HEK293 (cell line): ENCODE measurements at regions not wholly inside any gene's neighbourhood (a gene's known extent, or its start where the extent isn't known, plus 50 kb on each side); places are given as distances from the start of the nearest gene placed in this dataset.

Experiments
- FEZF1 ChIP-seq: fragments of 450-650 bp; formaldehyde crosslinking; IDR thresholded peaks from 2 replicates; pipeline ENCODE4 v1.5.1; 2016; ENCODE audit warnings: missing biosample characterization, missing genetic modification characterization
- GLI4 ChIP-seq: fragments of 450-650 bp; formaldehyde crosslinking; IDR thresholded peaks from 2 replicates; pipeline ENCODE4 v1.5.1; 2016; ENCODE audit warnings: missing biosample characterization, missing genetic modification characterization
- GLIS2 ChIP-seq: fragments of 450-650 bp; formaldehyde crosslinking; IDR thresholded peaks from 2 replicates; pipeline ENCODE4 v1.5.1; 2016; ENCODE audit warnings: missing biosample characterization, missing genetic modification characterization
- KLF1 ChIP-seq: fragments of 450-650 bp; formaldehyde crosslinking; IDR thresholded peaks from 2 replicates; pipeline ENCODE4 v1.5.1; 2016; ENCODE audit warnings: missing biosample characterization, missing genetic modification characterization
- MYNN ChIP-seq: fragments of 450-650 bp; formaldehyde crosslinking; IDR thresholded peaks from 2 replicates; pipeline ENCODE4 v1.5.1; 2016; ENCODE audit warnings: missing biosample characterization, missing genetic modification characterization, borderline replicate concordance
- PRDM4 ChIP-seq: fragments of 450-650 bp; formaldehyde crosslinking; IDR thresholded peaks from 2 replicates; pipeline ENCODE4 v1.5.1; 2017; ENCODE audit warnings: missing biosample characterization, missing genetic modification characterization
- RBAK ChIP-seq: fragments of 450-650 bp; formaldehyde crosslinking; IDR thresholded peaks from 2 replicates; pipeline ENCODE4 v1.5.1; 2016; ENCODE audit warnings: missing biosample characterization, missing genetic modification characterization
- ZBTB20 ChIP-seq: fragments of 450-650 bp; formaldehyde crosslinking; IDR thresholded peaks from 2 replicates; pipeline ENCODE4 v1.5.1; 2016; ENCODE audit warnings: missing biosample characterization, missing genetic modification characterization
- ZBTB48 ChIP-seq: fragments of 450-650 bp; formaldehyde crosslinking; IDR thresholded peaks from 2 replicates; pipeline ENCODE4 v1.5.1; 2016; ENCODE audit warnings: missing biosample characterization, missing genetic modification characterization
- ZBTB7A ChIP-seq: fragments of 450-650 bp; formaldehyde crosslinking; IDR thresholded peaks from 2 replicates; pipeline ENCODE4 v1.5.1; 2016; ENCODE audit warnings: low read depth, missing biosample characterization, missing genetic modification characterization
- ZEB2 ChIP-seq: fragments of 450-650 bp; formaldehyde crosslinking; IDR thresholded peaks from 2 replicates; pipeline ENCODE4 v1.5.1; 2016; ENCODE audit warnings: missing biosample characterization, missing genetic modification characterization
- ZNF112 ChIP-seq: fragments of 450-650 bp; formaldehyde crosslinking; IDR thresholded peaks from 2 replicates; pipeline ENCODE4 v1.5.0; 2017; ENCODE audit warnings: missing biosample characterization, missing genetic modification characterization
- ZNF133 ChIP-seq: fragments of 450-650 bp; formaldehyde crosslinking; IDR thresholded peaks from 2 replicates; pipeline ENCODE4 v1.5.1; 2016; ENCODE audit warnings: missing biosample characterization, missing genetic modification characterization
- ZNF140 ChIP-seq: fragments of 450-650 bp; formaldehyde crosslinking; IDR thresholded peaks from 2 replicates; pipeline ENCODE4 v1.5.1; 2016; ENCODE audit warnings: missing biosample characterization, missing genetic modification characterization
- ZNF174 ChIP-seq: fragments of 450-650 bp; formaldehyde crosslinking; IDR thresholded peaks from 2 replicates; pipeline ENCODE4 v1.5.0; 2017; ENCODE audit warnings: missing biosample characterization, mild to moderate bottlenecking, missing genetic modification characterization
- ZNF175 ChIP-seq: fragments of 450-650 bp; formaldehyde crosslinking; IDR thresholded peaks from 2 replicates; pipeline ENCODE4 v1.5.1; 2016; ENCODE audit warnings: missing biosample characterization, missing genetic modification characterization
- ZNF18 ChIP-seq: fragments of 450-650 bp; formaldehyde crosslinking; IDR thresholded peaks from 2 replicates; pipeline ENCODE4 v1.5.1; 2016; ENCODE audit warnings: missing biosample characterization, missing genetic modification characterization
- ZNF221 ChIP-seq: fragments of 450-650 bp; formaldehyde crosslinking; IDR thresholded peaks from 2 replicates; pipeline ENCODE4 v1.5.1; 2017; ENCODE audit warnings: missing biosample characterization, missing genetic modification characterization, borderline replicate concordance
- ZNF223 ChIP-seq: fragments of 450-650 bp; formaldehyde crosslinking; IDR thresholded peaks from 2 replicates; pipeline ENCODE4 v1.5.1; 2016; ENCODE audit warnings: missing biosample characterization, missing genetic modification characterization
- ZNF302 ChIP-seq: fragments of 450-650 bp; formaldehyde crosslinking; IDR thresholded peaks from 2 replicates; pipeline ENCODE4 v1.5.1; 2016; ENCODE audit warnings: missing biosample characterization, missing genetic modification characterization, low read depth
- ZNF335 ChIP-seq: fragments of 450-650 bp; formaldehyde crosslinking; conservative IDR thresholded peaks from 2 replicates; pipeline ENCODE4 v1.5.1; 2016; ENCODE audit warnings: missing biosample characterization, missing genetic modification characterization
- ZNF473 ChIP-seq: fragments of 450-650 bp; formaldehyde crosslinking; IDR thresholded peaks from 2 replicates; pipeline ENCODE4 v1.5.1; 2017; ENCODE audit warnings: missing biosample characterization, missing genetic modification characterization
- ZNF549 ChIP-seq: fragments of 450-650 bp; IDR thresholded peaks from 2 replicates; pipeline ENCODE4 v1.5.1; 2018; ENCODE audit warnings: missing biosample characterization, missing genetic modification characterization, mild to moderate bottlenecking, inconsistent platforms, moderate library complexity
- ZNF585B ChIP-seq: fragments of 450-650 bp; formaldehyde crosslinking; IDR thresholded peaks from 2 replicates; pipeline ENCODE4 v1.5.1; 2016; ENCODE audit warnings: missing biosample characterization, missing genetic modification characterization
- ZNF600 ChIP-seq: fragments of 450-650 bp; formaldehyde crosslinking; IDR thresholded peaks from 2 replicates; pipeline ENCODE4 v1.5.1; 2016; ENCODE audit warnings: missing biosample characterization, missing genetic modification characterization
- ZNF610 ChIP-seq: fragments of 450-650 bp; formaldehyde crosslinking; IDR thresholded peaks from 2 replicates; pipeline ENCODE4 v1.5.1; 2016; ENCODE audit warnings: missing biosample characterization, missing genetic modification characterization, borderline replicate concordance
- ZNF623 ChIP-seq: fragments of 450-650 bp; formaldehyde crosslinking; IDR thresholded peaks from 2 replicates; pipeline ENCODE4 v1.5.1; 2016; ENCODE audit warnings: missing biosample characterization, missing genetic modification characterization
- ZNF654 ChIP-seq: fragments of 450-650 bp; formaldehyde crosslinking; IDR thresholded peaks from 2 replicates; pipeline ENCODE4 v1.5.1; 2016; ENCODE audit warnings: low read depth, missing biosample characterization, missing genetic modification characterization
- ZNF776 ChIP-seq: fragments of 450-650 bp; formaldehyde crosslinking; IDR thresholded peaks from 2 replicates; pipeline ENCODE4 v1.5.0; 2017; ENCODE audit warnings: missing biosample characterization, missing genetic modification characterization, borderline replicate concordance
- TF ChIP-seq, protein P1 (sequence below): fragments of 450-650 bp; formaldehyde crosslinking; IDR thresholded peaks from 2 replicates; pipeline ENCODE4 v1.5.1; 2017; ENCODE audit warnings: missing biosample characterization, missing genetic modification characterization
- TF ChIP-seq, protein P2 (sequence below): fragments of 450-650 bp; formaldehyde crosslinking; optimal IDR thresholded peaks from 2 replicates; pipeline ENCODE3; 2016; ENCODE audit warnings: missing biosample characterization, mild to moderate bottlenecking, missing genetic modification characterization
- TF ChIP-seq, protein P3 (sequence below): fragments of 450-650 bp; formaldehyde crosslinking; IDR thresholded peaks from 2 replicates; pipeline ENCODE4 v1.5.0; 2017; ENCODE audit warnings: missing biosample characterization, missing genetic modification characterization, borderline replicate concordance

GRCh38 chr5:125176005-125176390, 429.6 kb upstream of the ZNF608 start (continued):
- TF ChIP-seq ZNF18 (tag by site-specific recombination), result 0 out of 2 replicates have a peak, but pooled peaks have one; percentile 16
- TF ChIP-seq ZBTB20 (tag by site-specific recombination), result peak; percentile 58; the same call in 1 of the 2 replicates
- TF ChIP-seq ZNF140 (tag by site-specific recombination), result no peak
- TF ChIP-seq ZNF335 (tag by site-specific recombination), result no peak
- no peak for TF ChIP-seq ZNF174 (tag by site-specific recombination)
- TF ChIP-seq ZNF585B, result no peak
- TF ChIP-seq ZNF112 (tag by site-specific recombination), result no peak
- TF ChIP-seq ZNF654, result no peak
- TF ChIP-seq ZNF175 (tag by site-specific recombination), result no peak
- peak; percentile 87 for TF ChIP-seq KLF1 (tag by site-specific recombination)
- no peak for TF ChIP-seq ZNF600 (tag by site-specific recombination)
- TF ChIP-seq ZNF223, result no peak
- TF ChIP-seq ZNF302 (tag by site-specific recombination), result no peak
- TF ChIP-seq, protein P1, sequence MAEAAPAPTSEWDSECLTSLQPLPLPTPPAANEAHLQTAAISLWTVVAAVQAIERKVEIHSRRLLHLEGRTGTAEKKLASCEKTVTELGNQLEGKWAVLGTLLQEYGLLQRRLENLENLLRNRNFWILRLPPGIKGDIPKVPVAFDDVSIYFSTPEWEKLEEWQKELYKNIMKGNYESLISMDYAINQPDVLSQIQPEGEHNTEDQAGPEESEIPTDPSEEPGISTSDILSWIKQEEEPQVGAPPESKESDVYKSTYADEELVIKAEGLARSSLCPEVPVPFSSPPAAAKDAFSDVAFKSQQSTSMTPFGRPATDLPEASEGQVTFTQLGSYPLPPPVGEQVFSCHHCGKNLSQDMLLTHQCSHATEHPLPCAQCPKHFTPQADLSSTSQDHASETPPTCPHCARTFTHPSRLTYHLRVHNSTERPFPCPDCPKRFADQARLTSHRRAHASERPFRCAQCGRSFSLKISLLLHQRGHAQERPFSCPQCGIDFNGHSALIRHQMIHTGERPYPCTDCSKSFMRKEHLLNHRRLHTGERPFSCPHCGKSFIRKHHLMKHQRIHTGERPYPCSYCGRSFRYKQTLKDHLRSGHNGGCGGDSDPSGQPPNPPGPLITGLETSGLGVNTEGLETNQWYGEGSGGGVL (tag by site-specific recombination), result no peak; the same call in 1 of the 2 replicates
- TF ChIP-seq ZNF623, result no peak
- TF ChIP-seq FEZF1 (tag by site-specific recombination), result peak; percentile 90
- TF ChIP-seq RBAK (tag by site-specific recombination), result no peak
- TF ChIP-seq ZNF549, result no peak
- TF ChIP-seq GLI4, result no peak
- no peak for TF ChIP-seq ZEB2 (tag by site-specific recombination)
- no peak for TF ChIP-seq ZNF133 (tag by site-specific recombination)
- no peak for TF ChIP-seq ZNF610 (tag by site-specific recombination)
- no peak for TF ChIP-seq MYNN (tag by site-specific recombination)
- TF ChIP-seq, protein P2, sequence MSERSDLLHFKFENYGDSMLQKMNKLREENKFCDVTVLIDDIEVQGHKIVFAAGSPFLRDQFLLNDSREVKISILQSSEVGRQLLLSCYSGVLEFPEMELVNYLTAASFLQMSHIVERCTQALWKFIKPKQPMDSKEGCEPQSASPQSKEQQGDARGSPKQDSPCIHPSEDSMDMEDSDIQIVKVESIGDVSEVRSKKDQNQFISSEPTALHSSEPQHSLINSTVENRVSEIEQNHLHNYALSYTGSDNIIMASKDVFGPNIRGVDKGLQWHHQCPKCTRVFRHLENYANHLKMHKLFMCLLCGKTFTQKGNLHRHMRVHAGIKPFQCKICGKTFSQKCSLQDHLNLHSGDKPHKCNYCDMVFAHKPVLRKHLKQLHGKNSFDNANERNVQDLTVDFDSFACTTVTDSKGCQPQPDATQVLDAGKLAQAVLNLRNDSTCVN (tag by site-specific recombination), result no peak
- TF ChIP-seq, protein P3, sequence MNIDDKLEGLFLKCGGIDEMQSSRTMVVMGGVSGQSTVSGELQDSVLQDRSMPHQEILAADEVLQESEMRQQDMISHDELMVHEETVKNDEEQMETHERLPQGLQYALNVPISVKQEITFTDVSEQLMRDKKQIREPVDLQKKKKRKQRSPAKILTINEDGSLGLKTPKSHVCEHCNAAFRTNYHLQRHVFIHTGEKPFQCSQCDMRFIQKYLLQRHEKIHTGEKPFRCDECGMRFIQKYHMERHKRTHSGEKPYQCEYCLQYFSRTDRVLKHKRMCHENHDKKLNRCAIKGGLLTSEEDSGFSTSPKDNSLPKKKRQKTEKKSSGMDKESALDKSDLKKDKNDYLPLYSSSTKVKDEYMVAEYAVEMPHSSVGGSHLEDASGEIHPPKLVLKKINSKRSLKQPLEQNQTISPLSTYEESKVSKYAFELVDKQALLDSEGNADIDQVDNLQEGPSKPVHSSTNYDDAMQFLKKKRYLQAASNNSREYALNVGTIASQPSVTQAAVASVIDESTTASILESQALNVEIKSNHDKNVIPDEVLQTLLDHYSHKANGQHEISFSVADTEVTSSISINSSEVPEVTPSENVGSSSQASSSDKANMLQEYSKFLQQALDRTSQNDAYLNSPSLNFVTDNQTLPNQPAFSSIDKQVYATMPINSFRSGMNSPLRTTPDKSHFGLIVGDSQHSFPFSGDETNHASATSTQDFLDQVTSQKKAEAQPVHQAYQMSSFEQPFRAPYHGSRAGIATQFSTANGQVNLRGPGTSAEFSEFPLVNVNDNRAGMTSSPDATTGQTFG, result no peak
- no peak; the same call in 1 of the 2 replicates for TF ChIP-seq ZBTB7A (tag by site-specific recombination)
- TF ChIP-seq ZNF473 (tag by site-specific recombination), result no peak
- no peak for TF ChIP-seq ZNF776 (tag by site-specific recombination)
- TF ChIP-seq ZNF221 (tag by site-specific recombination), result no peak
- no peak for TF ChIP-seq GLIS2 (tag by site-specific recombination)
- peak; percentile 70; the same call in 1 of the 2 replicates for TF ChIP-seq PRDM4
- peak; percentile 23; the same call in 1 of the 2 replicates for TF ChIP-seq ZBTB48 (tag by site-specific recombination)
